A673 (cell line): ENCODE measurements at regions not wholly inside any gene's neighbourhood (a gene's known extent, or its start where the extent isn't known, plus 50 kb on each side); places are given as distances from the start of the nearest gene placed in this dataset.

ENCODE experiments used
- BruUV-seq: library from RNA; stranded (reverse); fragments of 400-500 nt; replicated peaks from 2 replicates; lab custom pipeline; 2021; lab: Mats Ljungman, UMichigan
- CTCF ChIA-PET: fragments of 300-600 bp; sonication (Branson Sonifier 250); formaldehyde crosslinking; loops from one replicate; lab custom pipeline; 2022; ENCODE audit warnings: antibody characterized with exemption; lab: Charles Lee
- POLR2A ChIA-PET: fragments of 300-600 bp; sonication (Branson Sonifier 250); formaldehyde crosslinking; loops from one replicate; lab custom pipeline; 2022; ENCODE audit warnings: antibody characterized with exemption; ENCODE audit not compliant: low non-redundant PET; lab: Charles Lee
- DNase-seq: peaks from one replicate; pipeline ENCODE4 v3.0.0-alpha.2; 2015; ENCODE audit warnings: low spot score
- H3K27ac ChIP-seq: fragments of 200-600 bp; sonication (generic); 2 replicates; pipeline ENCODE4 v1.5.1; 2016; ENCODE audit warnings: mixed run types, low read depth, mild to moderate bottlenecking, mixed read lengths, antibody characterized with exemption, low read length; ENCODE audit not compliant: poor library complexity, severe bottlenecking
- H3K27me3 ChIP-seq: fragments of 200-600 bp; sonication (generic); replicated peaks from 2 replicates; pipeline ENCODE4 v1.6.1; 2017; ENCODE audit warnings: mixed run types, low read depth, mild to moderate bottlenecking, mixed read lengths, antibody characterized with exemption, low read length; ENCODE audit not compliant: insufficient read depth, poor library complexity
- H3K36me3 ChIP-seq: fragments of 200-600 bp; sonication (generic); 2 replicates; pipeline ENCODE4 v1.6.1; 2016; ENCODE audit warnings: mixed run types, mild to moderate bottlenecking, mixed read lengths, antibody characterized with exemption, low read length; ENCODE audit not compliant: insufficient read depth, poor library complexity, severe bottlenecking
- H3K4me1 ChIP-seq: fragments of 200-600 bp; sonication (generic); 2 replicates; pipeline ENCODE4 v1.6.1; 2017; ENCODE audit warnings: mixed run types, mild to moderate bottlenecking, mixed read lengths, antibody characterized with exemption, low read length; ENCODE audit not compliant: insufficient read depth, poor library complexity, severe bottlenecking
- H3K4me3 ChIP-seq: fragments of 200-600 bp; sonication (generic); 2 replicates; pipeline ENCODE4 v1.5.1; 2016; ENCODE audit warnings: low read depth, mixed run types, mild to moderate bottlenecking, mixed read lengths, low read length; ENCODE audit not compliant: poor library complexity, severe bottlenecking
- H3K9me3 ChIP-seq: fragments of 200-600 bp; sonication (generic); 2 replicates; pipeline ENCODE4 v1.6.1; 2016; ENCODE audit warnings: mixed run types, low read depth, mild to moderate bottlenecking, mixed read lengths, antibody characterized with exemption, low read length; ENCODE audit not compliant: poor library complexity, severe bottlenecking
- CTCF ChIP-seq: fragments of 300-800, 200-600 bp; sonication (generic); conservative IDR thresholded peaks from 2 replicates; pipeline ENCODE4 v1.5.1; 2017; ENCODE audit warnings: low read depth, mild to moderate bottlenecking, antibody characterized with exemption, low read length, moderate library complexity, mixed read lengths
- EZH2 ChIP-seq: fragments of 200-600 bp; sonication (generic); IDR thresholded peaks from 2 replicates; pipeline ENCODE4 v1.6.1; 2017; ENCODE audit warnings: borderline replicate concordance, low read depth, mild to moderate bottlenecking, mixed read lengths, antibody characterized with exemption, low read length; ENCODE audit not compliant: poor library complexity, severe bottlenecking
- intact Hi-C: fragments of 100-400 bp; cut with micrococcal nuclease; formaldehyde crosslinking; loops from one replicate; pipeline ENCODE4 v1.10.0; 2022; ENCODE audit not compliant: unreplicated experiment

- Histone ChIP-seq H3K4me1 (no peaks in the 10 kb centered on the region), H3K9me3 (no peaks in the 10 kb centered on the region), H3K27me3 (no peaks in the 10 kb centered on the region), H3K36me3 (no peaks in the 10 kb centered on the region), H3K27ac (no peak overlapping the region), H3K4me3 (no peak overlapping the region)
- CTCF ChIA-PET: no interaction called here
- TF ChIP-seq EZH2 (no peak), CTCF (no peak)
- POLR2A ChIA-PET: no interaction called here
- intact Hi-C loops: no loop called here
- no peak for DNase-seq
- no TSS peak for BruUV-seq
Observed at GRCh38 chr6:48021904-48022303, 89.1 kb downstream of the PTCHD4 start.

- intact Hi-C loops: no loop called here
- Histone ChIP-seq H3K27ac (no peak overlapping the region), H3K36me3 (no peaks in the 10 kb centered on the region), H3K9me3 (no peaks in the 10 kb centered on the region), H3K4me3 (no peak overlapping the region), H3K4me1 (no peaks in the 10 kb centered on the region), H3K27me3 (peaks cover 10% of the 10 kb centered on the region)
- TF ChIP-seq CTCF (no peak), EZH2 (no peak)
- BruUV-seq: no TSS peak
- no peak for DNase-seq
- ChIA-PET CTCF (no interaction called here), POLR2A (no interaction called here)
Observed at GRCh38 chr6:48016020-48016755, 94.8 kb downstream of the PTCHD4 start.

GRCh38 chr6:47992809-47993208 is 118.2 kb downstream of the PTCHD4 start:
- no peak overlapping the region for H3K4me3 ChIP-seq
- H3K27ac ChIP-seq: no peak overlapping the region
- no peaks in the 10 kb centered on the region for H3K27me3 ChIP-seq
- H3K4me1 ChIP-seq: no peaks in the 10 kb centered on the region
- H3K9me3 ChIP-seq: no peaks in the 10 kb centered on the region
- ChIA-PET POLR2A (no interaction called here), CTCF (no interaction called here)
- no peak for DNase-seq
- TF ChIP-seq EZH2 (no peak), CTCF (no peak)
- no TSS peak for BruUV-seq
- intact Hi-C loops: no loop called here
- H3K36me3 ChIP-seq: no peaks in the 10 kb centered on the region
